PFSK-1 (cell line): ENCODE measurements at regions not wholly inside any gene's neighbourhood (a gene's known extent, or its start where the extent isn't known, plus 50 kb on each side); places are given as distances from the start of the nearest gene placed in this dataset.

Source experiments
- REST ChIP-seq, 2 experiments: IDR thresholded peaks; 2 replicates each; pipeline versions ENCODE4 v1.6.1 to v1.8.0; 2011 to 2012; ENCODE audit warnings: low read depth in 2 of 2, low read length in 2 of 2, control low read depth in 1 of 2, inconsistent platforms in 1 of 2, mild to moderate bottlenecking in 1 of 2, moderate library complexity in 1 of 2; ENCODE audit not compliant: insufficient read depth in 1 of 2
- TAF1 ChIP-seq: IDR thresholded peaks from 2 replicates; pipeline ENCODE4 v1.6.1; 2012; ENCODE audit warnings: low read length, control low read depth, borderline replicate concordance; ENCODE audit not compliant: insufficient read depth

GRCh38 chr3:72313308-72313707 is 528.4 kb upstream of the PROK2 start:
- no peak for TF ChIP-seq TAF1
- no peak for TF ChIP-seq REST (IDR thresholded peaks at IDR 0.05; ENCODE audit: insufficient read depth in 1 of 2, low read depth in 2 of 2, low read length in 2 of 2)
